ENCODE measurements at regions not wholly inside any gene's neighbourhood (a gene's known extent, or its start where the extent isn't known, plus 50 kb on each side); places are given as distances from the start of the nearest gene placed in this dataset.

GRCh38 chr2:145095641-145096435 is 575.9 kb upstream of the ZEB2 start:
- Histone ChIP-seq H3K4me1 (ENCODE audit: control insufficient read depth, extremely low read depth, insufficient read depth, low read length) (peaks cover 11% of the 10 kb centered on the region), H3K4me2 (ENCODE audit: extremely low read depth, insufficient read depth, low read length) (no peak overlapping the region), H3K9me3 (ENCODE audit: control insufficient read depth, insufficient read depth, low read depth, low read length) (no peaks in the 10 kb centered on the region), H3K79me2 (ENCODE audit: control insufficient read depth, insufficient read depth, low read length) (no peaks in the 10 kb centered on the region), H3K4me3 (replicated peaks in 1 of 4; ENCODE audit: control extremely low read depth in 1 of 4, insufficient read depth in 1 of 4, low read depth in 3 of 4, low read length in 4 of 4) (no peak overlapping the region), H3K9ac (ENCODE audit: insufficient read depth, low read length) (no peak overlapping the region), H3K27me3 (ENCODE audit: control insufficient read depth, insufficient read depth, low read length) (no peaks in the 10 kb centered on the region), H3K36me3 (ENCODE audit: control insufficient read depth, insufficient read depth, low read length) (no peaks in the 10 kb centered on the region), H3K27ac (ENCODE audit: insufficient read depth, low read length) (peak overlapping the region; percentile 43), H2AFZ (ENCODE audit: low read length) (no peak overlapping the region), H4K20me1 (ENCODE audit: control insufficient read depth, extremely low read depth, insufficient read depth, low read length) (no peaks in the 10 kb centered on the region)
- TF ChIP-seq CTCF (conservative IDR thresholded peaks at IDR 0.05 in 1 of 2, IDR thresholded peaks at IDR 0.05 in 1 of 2; ENCODE audit: low read depth in 1 of 2, low read length in 2 of 2) = no peak
- no peak for TF ChIP-seq EZH2 (IDR thresholded peaks at IDR 0.05; ENCODE audit: low read length, missing control alignments)
- DNase-seq (ENCODE audit: low read depth in 2 of 2) = peak; percentile 66 to 92

GRCh38 chr2:145094370-145094769 is 574.5 kb upstream of the ZEB2 start:
- Histone ChIP-seq H3K36me3 (ENCODE audit: control insufficient read depth, insufficient read depth, low read length) (no peaks in the 10 kb centered on the region), H3K9ac (ENCODE audit: insufficient read depth, low read length) (no peak overlapping the region), H3K27me3 (ENCODE audit: control insufficient read depth, insufficient read depth, low read length) (no peaks in the 10 kb centered on the region), H2AFZ (ENCODE audit: low read length) (no peak overlapping the region), H3K4me1 (ENCODE audit: control insufficient read depth, extremely low read depth, insufficient read depth, low read length) (peaks cover 11% of the 10 kb centered on the region), H3K9me3 (ENCODE audit: control insufficient read depth, insufficient read depth, low read depth, low read length) (no peaks in the 10 kb centered on the region), H3K4me2 (ENCODE audit: extremely low read depth, insufficient read depth, low read length) (no peak overlapping the region), H3K79me2 (ENCODE audit: control insufficient read depth, insufficient read depth, low read length) (no peaks in the 10 kb centered on the region), H3K27ac (ENCODE audit: insufficient read depth, low read length) (no peak overlapping the region), H3K4me3 (replicated peaks in 1 of 4; ENCODE audit: control extremely low read depth in 1 of 4, insufficient read depth in 1 of 4, low read depth in 3 of 4, low read length in 4 of 4) (no peak overlapping the region), H4K20me1 (ENCODE audit: control insufficient read depth, extremely low read depth, insufficient read depth, low read length) (no peaks in the 10 kb centered on the region)
- DNase-seq (ENCODE audit: low read depth in 2 of 2) = peak in 1 of 2 donors; percentile 75
- TF ChIP-seq CTCF (conservative IDR thresholded peaks at IDR 0.05 in 1 of 2, IDR thresholded peaks at IDR 0.05 in 1 of 2; ENCODE audit: low read depth in 1 of 2, low read length in 2 of 2) (no peak), EZH2 (IDR thresholded peaks at IDR 0.05; ENCODE audit: low read length, missing control alignments) (no peak)

- H4K20me1 ChIP-seq (ENCODE audit: control insufficient read depth, extremely low read depth, insufficient read depth, low read length) = no peaks in the 10 kb centered on the region
- peak in 1 of 2 donors; percentile 79 for DNase-seq (ENCODE audit: low read depth in 2 of 2)
- no peak overlapping the region for H3K27ac ChIP-seq (ENCODE audit: insufficient read depth, low read length)
- H3K9ac ChIP-seq (ENCODE audit: insufficient read depth, low read length) = no peak overlapping the region
- H3K4me1 ChIP-seq (ENCODE audit: control insufficient read depth, extremely low read depth, insufficient read depth, low read length) = peaks cover 12% of the 10 kb centered on the region
- no peak overlapping the region for H2AFZ ChIP-seq (ENCODE audit: low read length)
- H3K4me2 ChIP-seq (ENCODE audit: extremely low read depth, insufficient read depth, low read length) = no peak overlapping the region
- TF ChIP-seq EZH2 (IDR thresholded peaks at IDR 0.05; ENCODE audit: low read length, missing control alignments) = no peak
- TF ChIP-seq CTCF (conservative IDR thresholded peaks at IDR 0.05 in 1 of 2, IDR thresholded peaks at IDR 0.05 in 1 of 2; ENCODE audit: low read depth in 1 of 2, low read length in 2 of 2) = no peak
- no peaks in the 10 kb centered on the region for H3K36me3 ChIP-seq (ENCODE audit: control insufficient read depth, insufficient read depth, low read length)
- H3K79me2 ChIP-seq (ENCODE audit: control insufficient read depth, insufficient read depth, low read length) = no peaks in the 10 kb centered on the region
- no peak overlapping the region for H3K4me3 ChIP-seq (replicated peaks in 1 of 4; ENCODE audit: control extremely low read depth in 1 of 4, insufficient read depth in 1 of 4, low read depth in 3 of 4, low read length in 4 of 4)
- H3K9me3 ChIP-seq (ENCODE audit: control insufficient read depth, insufficient read depth, low read depth, low read length) = no peaks in the 10 kb centered on the region
- no peaks in the 10 kb centered on the region for H3K27me3 ChIP-seq (ENCODE audit: control insufficient read depth, insufficient read depth, low read length)
These were observed 572.0 kb upstream of the ZEB2 start for GRCh38 chr2:145091967-145092366.

Measured in fibroblast of lung (primary cell).